Neural progenitor cell (in vitro differentiated cells): ENCODE measurements at regions not wholly inside any gene's neighbourhood (a gene's known extent, or its start where the extent isn't known, plus 50 kb on each side); places are given as distances from the start of the nearest gene placed in this dataset.

ENCODE experiments used
- DNase-seq: peaks from one replicate; pipeline ENCODE4 v3.0.0-alpha.2; 2016; ENCODE audit warnings: low spot score
- H2AFZ ChIP-seq: fragments of 200-600 bp; sonication (generic); replicated peaks from 2 replicates; pipeline ENCODE4 v1.6.1; 2016; ENCODE audit warnings: antibody characterized with exemption
- H3F3A ChIP-seq: fragments of 200-600 bp; sonication (generic); 2 replicates; pipeline ENCODE4 v1.6.1; 2016; ENCODE audit warnings: antibody characterized with exemption, low read depth
- H3K27ac ChIP-seq: fragments of 200-600 bp; sonication (generic); 2 replicates; pipeline ENCODE4 v1.5.1; 2016; ENCODE audit warnings: mild to moderate bottlenecking
- H3K27me3 ChIP-seq: fragments of 200-600 bp; sonication (generic); 2 replicates; pipeline ENCODE4 v1.6.1; 2016; ENCODE audit warnings: mild to moderate bottlenecking, moderate library complexity
- H3K36me3 ChIP-seq: fragments of 200-600 bp; sonication (generic); 2 replicates; pipeline ENCODE4 v1.5.1; 2016
- H3K4me1 ChIP-seq: fragments of 200-600 bp; sonication (generic); 2 replicates; pipeline ENCODE4 v1.6.1; 2016; ENCODE audit warnings: mixed run types
- H3K4me2 ChIP-seq: fragments of 200-600 bp; sonication (generic); 2 replicates; pipeline ENCODE4 v1.6.1; 2016
- H3K4me3 ChIP-seq: fragments of 200-600 bp; sonication (generic); 2 replicates; pipeline ENCODE4 v1.5.1; 2016
- H3K79me2 ChIP-seq: fragments of 200-600 bp; sonication (generic); 2 replicates; pipeline ENCODE4 v1.6.1; 2016; ENCODE audit warnings: low read depth
- H3K9ac ChIP-seq: fragments of 200-600 bp; sonication (generic); 2 replicates; pipeline ENCODE4 v1.6.1; 2016
- H3K9me3 ChIP-seq: fragments of 200-600 bp; sonication (generic); 2 replicates; pipeline ENCODE4 v1.5.1; 2016; ENCODE audit warnings: low read depth
- H4K20me1 ChIP-seq: fragments of 200-600 bp; sonication (generic); 2 replicates; pipeline ENCODE4 v1.6.1; 2016; ENCODE audit warnings: low read depth
- H3K27ac Mint-ChIP-seq: 3 replicates; pipeline ENCODE4 v1.8.0; 2021; ENCODE audit warnings: mixed read lengths
- H3K27me3 Mint-ChIP-seq: 2 replicates; pipeline ENCODE4 v1.8.0; 2022; ENCODE audit warnings: low read depth, mild to moderate bottlenecking, inconsistent platforms, moderate library complexity, mixed read lengths; ENCODE audit not compliant: insufficient read depth
- H3K36me3 Mint-ChIP-seq: 3 replicates; pipeline ENCODE4 v1.8.0; 2021; ENCODE audit warnings: mixed read lengths
- H3K4me1 Mint-ChIP-seq: 3 replicates; pipeline ENCODE4 v1.8.0; 2021; ENCODE audit warnings: mixed read lengths
- H3K4me3 Mint-ChIP-seq: 3 replicates; pipeline ENCODE4 v1.8.0; 2021; ENCODE audit warnings: mild to moderate bottlenecking, moderate library complexity, mixed read lengths
- H3K9me3 Mint-ChIP-seq: 3 replicates; pipeline ENCODE4 v1.8.0; 2020; ENCODE audit warnings: mixed read lengths
- EZH2 ChIP-seq: fragments of 200-600 bp; sonication (generic); IDR thresholded peaks from 2 replicates; pipeline ENCODE4 v1.6.1; 2017; ENCODE audit warnings: antibody characterized with exemption, mild to moderate bottlenecking, moderate library complexity
- EZH2phosphoT487 ChIP-seq: fragments of 200-600 bp; sonication (generic); IDR thresholded peaks from 2 replicates; pipeline ENCODE4 v1.6.1; 2017; ENCODE audit warnings: antibody characterized with exemption
- TF ChIP-seq, protein P1 (sequence below): fragments of 200-600 bp; sonication (generic); IDR thresholded peaks from 2 replicates; pipeline ENCODE4 v1.5.1; 2017; ENCODE audit warnings: antibody characterized with exemption, mild to moderate bottlenecking

DNA sequence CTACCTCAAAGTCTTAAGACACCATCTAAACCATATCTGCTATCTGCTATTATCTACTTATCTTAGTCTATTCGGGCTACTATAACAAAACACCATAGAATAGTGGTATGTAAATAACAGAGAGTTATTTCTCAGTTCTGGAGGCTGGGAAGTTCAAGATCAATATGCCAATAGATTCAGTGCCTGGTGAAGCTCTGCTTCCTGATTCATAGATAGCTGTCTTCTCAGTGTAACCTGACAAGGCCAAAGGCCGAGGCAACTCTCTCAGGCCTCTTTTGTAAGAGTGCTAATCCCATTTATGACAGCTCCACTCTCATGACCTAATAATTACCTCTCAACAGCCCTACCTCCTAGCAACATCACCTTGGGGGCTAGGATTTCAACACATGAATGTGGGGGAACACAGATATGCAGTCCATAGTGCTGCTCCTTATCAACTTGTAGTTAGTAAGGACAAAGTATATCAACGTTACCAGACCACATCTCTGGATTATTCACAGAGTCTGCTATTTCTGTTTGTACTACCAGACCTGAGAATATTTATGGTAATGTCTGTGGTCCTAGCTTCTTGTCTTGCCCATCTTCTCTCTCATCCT, 297.8 kb downstream of the FOXG1 start:
- H3K9me3 ChIP-seq, result peaks cover 5% of the 10 kb centered on the region
- H3K4me2 ChIP-seq, result no peak overlapping the region
- Mint-ChIP-seq H3K4me1 (peaks cover 3% of the 10 kb centered on the region), H3K4me3 (no peak overlapping the region), H3K36me3 (no peaks in the 10 kb centered on the region), H3K9me3 (peaks cover 5% of the 10 kb centered on the region), H3K27ac (no peak overlapping the region), H3K27me3 (no peaks in the 10 kb centered on the region)
- DNase-seq, result no peak
- no peaks in the 10 kb centered on the region for H3F3A ChIP-seq
- TF ChIP-seq EZH2 (no peak), EZH2phosphoT487 (no peak)
- TF ChIP-seq, protein P1, sequence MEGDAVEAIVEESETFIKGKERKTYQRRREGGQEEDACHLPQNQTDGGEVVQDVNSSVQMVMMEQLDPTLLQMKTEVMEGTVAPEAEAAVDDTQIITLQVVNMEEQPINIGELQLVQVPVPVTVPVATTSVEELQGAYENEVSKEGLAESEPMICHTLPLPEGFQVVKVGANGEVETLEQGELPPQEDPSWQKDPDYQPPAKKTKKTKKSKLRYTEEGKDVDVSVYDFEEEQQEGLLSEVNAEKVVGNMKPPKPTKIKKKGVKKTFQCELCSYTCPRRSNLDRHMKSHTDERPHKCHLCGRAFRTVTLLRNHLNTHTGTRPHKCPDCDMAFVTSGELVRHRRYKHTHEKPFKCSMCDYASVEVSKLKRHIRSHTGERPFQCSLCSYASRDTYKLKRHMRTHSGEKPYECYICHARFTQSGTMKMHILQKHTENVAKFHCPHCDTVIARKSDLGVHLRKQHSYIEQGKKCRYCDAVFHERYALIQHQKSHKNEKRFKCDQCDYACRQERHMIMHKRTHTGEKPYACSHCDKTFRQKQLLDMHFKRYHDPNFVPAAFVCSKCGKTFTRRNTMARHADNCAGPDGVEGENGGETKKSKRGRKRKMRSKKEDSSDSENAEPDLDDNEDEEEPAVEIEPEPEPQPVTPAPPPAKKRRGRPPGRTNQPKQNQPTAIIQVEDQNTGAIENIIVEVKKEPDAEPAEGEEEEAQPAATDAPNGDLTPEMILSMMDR, result no peak
- H3K4me1 ChIP-seq, result no peaks in the 10 kb centered on the region
- H3K9ac ChIP-seq, result no peak overlapping the region
- H3K79me2 ChIP-seq, result no peaks in the 10 kb centered on the region
- no peaks in the 10 kb centered on the region for H3K36me3 ChIP-seq
- no peaks in the 10 kb centered on the region for H4K20me1 ChIP-seq
- no peaks in the 10 kb centered on the region for H3K27me3 ChIP-seq
- no peak overlapping the region for H2AFZ ChIP-seq
- H3K4me3 ChIP-seq, result no peak overlapping the region
- no peak overlapping the region for H3K27ac ChIP-seq

GRCh38 chr14:29069228-29069627, 302.6 kb downstream of the FOXG1 start:
- no peaks in the 10 kb centered on the region for H3F3A ChIP-seq
- no peak overlapping the region for H3K27ac Mint-ChIP-seq
- no peak for DNase-seq
- TF ChIP-seq, protein P1, result no peak
- no peaks in the 10 kb centered on the region for H3K9me3 ChIP-seq
- no peak overlapping the region for H3K4me2 ChIP-seq
- no peak overlapping the region for H3K4me3 Mint-ChIP-seq
- H3K36me3 Mint-ChIP-seq, result no peaks in the 10 kb centered on the region
- H3K4me1 ChIP-seq, result no peaks in the 10 kb centered on the region
- no peak overlapping the region for H3K4me3 ChIP-seq
- H3K36me3 ChIP-seq, result no peaks in the 10 kb centered on the region
- peaks cover 2% of the 10 kb centered on the region for H3K27me3 Mint-ChIP-seq
- H2AFZ ChIP-seq, result no peak overlapping the region
- no peaks in the 10 kb centered on the region for H3K4me1 Mint-ChIP-seq
- no peaks in the 10 kb centered on the region for H4K20me1 ChIP-seq
- no peaks in the 10 kb centered on the region for H3K27me3 ChIP-seq
- H3K9ac ChIP-seq, result no peak overlapping the region
- H3K9me3 Mint-ChIP-seq, result peaks cover 10% of the 10 kb centered on the region
- no peaks in the 10 kb centered on the region for H3K79me2 ChIP-seq
- no peak overlapping the region for H3K27ac ChIP-seq

GRCh38 chr14:29075761-29076160, 309.2 kb downstream of the FOXG1 start:
- H3K4me2 ChIP-seq, result no peak overlapping the region
- Mint-ChIP-seq H3K4me1 (peaks cover 3% of the 10 kb centered on the region), H3K27ac (no peak overlapping the region), H3K4me3 (no peak overlapping the region), H3K9me3 (peaks cover 7% of the 10 kb centered on the region), H3K27me3 (peaks cover 2% of the 10 kb centered on the region), H3K36me3 (no peaks in the 10 kb centered on the region)
- no peaks in the 10 kb centered on the region for H3K36me3 ChIP-seq
- no peaks in the 10 kb centered on the region for H3F3A ChIP-seq
- no peaks in the 10 kb centered on the region for H3K4me1 ChIP-seq
- H3K79me2 ChIP-seq, result no peaks in the 10 kb centered on the region
- no peak for DNase-seq
- no peak overlapping the region for H3K4me3 ChIP-seq
- TF ChIP-seq, protein P1, result no peak
- H4K20me1 ChIP-seq, result no peaks in the 10 kb centered on the region
- H3K27ac ChIP-seq, result no peak overlapping the region
- no peak overlapping the region for H2AFZ ChIP-seq
- no peaks in the 10 kb centered on the region for H3K27me3 ChIP-seq
- H3K9me3 ChIP-seq, result peaks cover 5% of the 10 kb centered on the region
- H3K9ac ChIP-seq, result no peak overlapping the region
